CD4-positive, alpha-beta T cell (primary cell): ENCODE measurements at regions not wholly inside any gene's neighbourhood (a gene's known extent, or its start where the extent isn't known, plus 50 kb on each side); places are given as distances from the start of the nearest gene placed in this dataset.

ENCODE experiments used
- ATAC-seq: fragments of 200-7000 bp; cut with Tn5 transposase; one replicate; pipeline ENCODE4 v1.10.0; 2022; ENCODE audit warnings: mild to moderate bottlenecking; ENCODE audit not compliant: poor library complexity
- CTCF ChIA-PET: fragments of 350-600 bp; sonication (Branson Sonifier 250); formaldehyde crosslinking; loops from one replicate; lab custom pipeline; 2021; ENCODE audit warnings: antibody characterized with exemption, inconsistent platforms; lab: Charles Lee
- POLR2A ChIA-PET: fragments of 350-600 bp; sonication (Branson Sonifier 250); formaldehyde crosslinking; loops from one replicate; lab custom pipeline; 2021; ENCODE audit warnings: antibody characterized with exemption, inconsistent platforms; lab: Charles Lee
- DNase-seq, 14 experiments: peaks; one replicate each; pipeline ENCODE4 v3.0.0-alpha.2; 2013 to 2020; ENCODE audit warnings: mixed read lengths in 2 of 14
- H3K27ac ChIP-seq, 2 donors: one replicate each; pipeline versions ENCODE4 v1.5.1 to v1.7.0; 2013; ENCODE audit warnings: low read length in 2 of 2, low read depth in 1 of 2, mild to moderate bottlenecking in 1 of 2
- H3K27me3 ChIP-seq, 2 experiments: 1 replicate in 1 of 2; 2 replicates in 1 of 2; pipeline versions ENCODE4 v1.6.1 to v1.7.0; 2013; ENCODE audit warnings: low read length in 2 of 2, control low read depth in 1 of 2, mild to moderate bottlenecking in 1 of 2, moderate library complexity in 1 of 2; ENCODE audit not compliant: insufficient read depth in 2 of 2, control insufficient read depth in 1 of 2
- H3K36me3 ChIP-seq: one replicate; pipeline ENCODE4 v1.6.1; 2013; ENCODE audit warnings: low read length, control low read depth; ENCODE audit not compliant: insufficient read depth
- H3K4me1 ChIP-seq: one replicate; pipeline ENCODE4 v1.6.1; 2013; ENCODE audit warnings: low read length, control low read depth; ENCODE audit not compliant: insufficient read depth
- H3K4me3 ChIP-seq: one replicate; pipeline ENCODE4 v1.5.1; 2013; ENCODE audit warnings: mild to moderate bottlenecking, low read length, moderate library complexity
- H3K9me3 ChIP-seq, 2 experiments: 1 replicate in 1 of 2; 2 replicates in 1 of 2; pipeline versions ENCODE4 v1.6.1 to v1.7.0; 2013; ENCODE audit warnings: low read length in 2 of 2, mild to moderate bottlenecking in 2 of 2, control low read depth in 1 of 2, moderate library complexity in 1 of 2; ENCODE audit not compliant: control insufficient read depth in 1 of 2, insufficient read depth in 1 of 2
- H3K27ac Mint-ChIP-seq: one replicate; pipeline ENCODE4 v1.8.0; 2020; ENCODE audit warnings: mixed read lengths
- H3K27me3 Mint-ChIP-seq: one replicate; pipeline ENCODE4 v1.8.0; 2021; ENCODE audit warnings: mixed read lengths
- H3K36me3 Mint-ChIP-seq: one replicate; pipeline ENCODE4 v1.8.0; 2021; ENCODE audit warnings: low read depth, mixed read lengths
- H3K4me1 Mint-ChIP-seq: one replicate; pipeline ENCODE4 v1.8.0; 2021; ENCODE audit warnings: low read depth, mixed read lengths
- H3K4me3 Mint-ChIP-seq: one replicate; pipeline ENCODE4 v1.8.0; 2020; ENCODE audit warnings: mild to moderate bottlenecking, mixed read lengths
- H3K9me3 Mint-ChIP-seq: one replicate; pipeline ENCODE4 v1.8.0; 2020; ENCODE audit warnings: mixed read lengths
- intact Hi-C, 2 experiments: fragments of 100-400 bp; cut with DNase I in 1 of 2; cut with micrococcal nuclease in 1 of 2; formaldehyde crosslinking; loops; one replicate each; pipeline versions ENCODE4 v1.15.1 to v1.9.0; 2023 to 2025; cut with DNase I, micrococcal nuclease
- TF ChIP-seq, protein P1 (sequence below): fragments of 200-600 bp; IDR thresholded peaks from one replicate; pipeline ENCODE4 v1.8.0; 2022; ENCODE audit warnings: antibody characterized with exemption, mild to moderate bottlenecking

DNA sequence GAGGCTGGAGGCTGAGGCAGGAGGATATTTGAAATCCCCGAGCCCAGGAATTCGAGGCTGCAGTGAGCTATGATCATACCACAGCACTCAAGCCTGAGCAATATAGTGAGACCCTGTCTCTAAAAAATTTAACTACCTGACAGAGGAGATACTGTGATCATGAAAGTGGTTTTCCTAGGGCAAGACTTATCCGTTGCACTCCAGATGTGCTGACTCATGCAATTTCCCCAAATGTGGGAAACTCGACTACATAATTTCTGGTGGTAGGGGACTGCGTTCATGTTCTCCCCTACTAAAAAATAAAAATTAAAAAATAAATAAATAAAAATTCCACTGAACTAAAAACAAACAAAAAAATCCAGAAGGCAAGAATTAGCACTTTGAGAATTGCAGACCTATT is 271.7 kb downstream of the SHQ1 start:
- Histone ChIP-seq H3K4me1 (no peaks in the 10 kb centered on the region), H3K4me3 (no peak overlapping the region), H3K9me3 (no peaks in the 10 kb centered on the region), H3K36me3 (no peaks in the 10 kb centered on the region), H3K27ac (no peak overlapping the region), H3K27me3 (no peaks in the 10 kb centered on the region)
- no peaks in the 10 kb centered on the region for H3K4me1 Mint-ChIP-seq
- H3K27me3 Mint-ChIP-seq = no peaks in the 10 kb centered on the region
- H3K36me3 Mint-ChIP-seq = no peaks in the 10 kb centered on the region
- no peaks in the 10 kb centered on the region for H3K9me3 Mint-ChIP-seq
- ATAC-seq (no peak), DNase-seq (no peak)
- POLR2A ChIA-PET = no interaction called here
- intact Hi-C loops = no loop called here
- no peak overlapping the region for H3K4me3 Mint-ChIP-seq
- TF ChIP-seq, protein P1, sequence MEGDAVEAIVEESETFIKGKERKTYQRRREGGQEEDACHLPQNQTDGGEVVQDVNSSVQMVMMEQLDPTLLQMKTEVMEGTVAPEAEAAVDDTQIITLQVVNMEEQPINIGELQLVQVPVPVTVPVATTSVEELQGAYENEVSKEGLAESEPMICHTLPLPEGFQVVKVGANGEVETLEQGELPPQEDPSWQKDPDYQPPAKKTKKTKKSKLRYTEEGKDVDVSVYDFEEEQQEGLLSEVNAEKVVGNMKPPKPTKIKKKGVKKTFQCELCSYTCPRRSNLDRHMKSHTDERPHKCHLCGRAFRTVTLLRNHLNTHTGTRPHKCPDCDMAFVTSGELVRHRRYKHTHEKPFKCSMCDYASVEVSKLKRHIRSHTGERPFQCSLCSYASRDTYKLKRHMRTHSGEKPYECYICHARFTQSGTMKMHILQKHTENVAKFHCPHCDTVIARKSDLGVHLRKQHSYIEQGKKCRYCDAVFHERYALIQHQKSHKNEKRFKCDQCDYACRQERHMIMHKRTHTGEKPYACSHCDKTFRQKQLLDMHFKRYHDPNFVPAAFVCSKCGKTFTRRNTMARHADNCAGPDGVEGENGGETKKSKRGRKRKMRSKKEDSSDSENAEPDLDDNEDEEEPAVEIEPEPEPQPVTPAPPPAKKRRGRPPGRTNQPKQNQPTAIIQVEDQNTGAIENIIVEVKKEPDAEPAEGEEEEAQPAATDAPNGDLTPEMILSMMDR = no peak
- no peak overlapping the region for H3K27ac Mint-ChIP-seq
- CTCF ChIA-PET = no interaction called here

DNA sequence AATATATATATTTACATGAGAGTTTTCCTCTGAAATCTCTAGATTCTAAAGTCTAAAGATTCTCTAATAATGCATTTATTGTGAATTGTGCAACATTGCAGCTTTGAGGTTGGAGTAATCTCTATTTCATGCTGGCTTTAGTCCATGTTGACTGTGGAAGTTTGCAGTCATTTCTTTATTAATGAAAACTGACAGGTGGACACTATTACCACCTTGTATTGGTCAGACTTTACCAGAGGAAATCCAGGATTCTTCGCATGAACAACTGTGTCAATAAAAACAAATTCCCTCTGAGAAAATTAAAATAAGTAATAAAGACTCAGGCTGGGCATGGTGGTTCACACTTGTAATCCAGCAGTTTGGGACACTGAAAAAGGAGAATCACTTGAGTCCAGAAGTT is 274.1 kb downstream of the SHQ1 start:
- H3K4me1 ChIP-seq = no peaks in the 10 kb centered on the region
- no peaks in the 10 kb centered on the region for H3K36me3 Mint-ChIP-seq
- no peaks in the 10 kb centered on the region for H3K4me1 Mint-ChIP-seq
- H3K9me3 ChIP-seq = no peaks in the 10 kb centered on the region
- no peaks in the 10 kb centered on the region for H3K9me3 Mint-ChIP-seq
- H3K27me3 ChIP-seq = peaks cover 0 to 3% of the 10 kb centered on the region in 2 experiments
- H3K27ac Mint-ChIP-seq = no peak overlapping the region
- no peak overlapping the region for H3K27ac ChIP-seq
- H3K4me3 ChIP-seq = no peak overlapping the region
- POLR2A ChIA-PET = no interaction called here
- H3K36me3 ChIP-seq = no peaks in the 10 kb centered on the region
- TF ChIP-seq, protein P1 = no peak
- DNase-seq (no peak), ATAC-seq (no peak)
- CTCF ChIA-PET = no interaction called here
- H3K27me3 Mint-ChIP-seq = no peaks in the 10 kb centered on the region
- intact Hi-C loops = no loop called here
- H3K4me3 Mint-ChIP-seq = no peak overlapping the region

DNA sequence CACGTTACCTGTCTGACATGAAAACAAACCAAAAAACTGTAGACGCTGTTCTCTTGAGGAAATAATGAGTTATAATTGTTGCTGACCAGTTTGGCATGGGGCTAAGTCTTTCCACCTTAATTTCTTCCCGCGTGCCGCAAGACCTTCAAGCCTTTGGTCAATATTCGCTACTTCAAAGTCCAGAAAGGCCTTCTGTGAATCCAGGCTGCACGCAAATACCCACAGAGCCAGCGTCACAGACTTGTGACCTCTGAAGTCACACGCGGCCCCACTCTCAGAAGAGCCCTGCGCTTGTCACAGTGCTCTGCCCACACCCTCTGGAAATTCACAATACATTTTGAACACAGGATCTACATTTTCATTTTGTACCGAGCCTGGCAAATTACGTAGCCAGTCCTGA is 275.2 kb downstream of the SHQ1 start:
- H3K36me3 ChIP-seq = no peaks in the 10 kb centered on the region
- H3K9me3 ChIP-seq = no peaks in the 10 kb centered on the region
- DNase-seq = no peak
- H3K27ac Mint-ChIP-seq = no peak overlapping the region
- H3K4me1 ChIP-seq = no peaks in the 10 kb centered on the region
- ATAC-seq = no peak
- no peaks in the 10 kb centered on the region for H3K36me3 Mint-ChIP-seq
- H3K27ac ChIP-seq = no peak overlapping the region
- intact Hi-C loops = no loop called here
- POLR2A ChIA-PET = no interaction called here
- TF ChIP-seq, protein P1 = no peak
- CTCF ChIA-PET = no interaction called here
- H3K27me3 ChIP-seq = peaks cover 0 to 3% of the 10 kb centered on the region in 2 experiments
- H3K4me3 Mint-ChIP-seq = no peak overlapping the region
- no peaks in the 10 kb centered on the region for H3K9me3 Mint-ChIP-seq
- no peaks in the 10 kb centered on the region for H3K4me1 Mint-ChIP-seq
- H3K27me3 Mint-ChIP-seq = no peaks in the 10 kb centered on the region
- no peak overlapping the region for H3K4me3 ChIP-seq
